IMR-90 (cell line): ENCODE measurements at regions not wholly inside any gene's neighbourhood (a gene's known extent, or its start where the extent isn't known, plus 50 kb on each side); places are given as distances from the start of the nearest gene placed in this dataset.
"Not testable (repeated sequence)": the region's sequence is repeated elsewhere in the genome, so short reads cannot be mapped to it uniquely, and the experiment has no call there.

Source experiments
- ATAC-seq: fragments of 200-7000 bp; cut with Tn5 transposase; 2 replicates; pipeline ENCODE4 v1.9.1; 2020; ENCODE audit warnings: low read depth, mild to moderate bottlenecking, moderate library complexity
- BruUV-seq: library from RNA; stranded (reverse); fragments of 400-500 nt; replicated peaks from 2 replicates; lab custom pipeline; 2021; lab: Mats Ljungman, UMichigan
- CTCF ChIA-PET: fragments of 300-600 bp; formaldehyde crosslinking; extraction: SDS; loops from one replicate; lab custom pipeline; 2021; ENCODE audit warnings: antibody characterized with exemption; lab: Yijun Ruan, JAX
- POLR2A ChIA-PET: fragments of 300-600 bp; sonication (Branson Sonifier 250); formaldehyde crosslinking; loops from one replicate; lab custom pipeline; 2022; ENCODE audit warnings: antibody characterized with exemption; ENCODE audit not compliant: unreplicated experiment; lab: Charles Lee
- DNase-seq: peaks from one replicate; pipeline ENCODE4 v3.0.0; 2013
- H2AFZ ChIP-seq: replicated peaks from 2 replicates; pipeline ENCODE3; 2013; ENCODE audit warnings: low read length, mild to moderate bottlenecking; ENCODE audit not compliant: poor library complexity
- H2AK5ac ChIP-seq: 2 replicates; pipeline ENCODE4 v1.6.1; 2013; ENCODE audit warnings: low read depth, low read length, inconsistent platforms
- H2AK9ac ChIP-seq: replicated peaks from 2 replicates; pipeline ENCODE3; 2013; ENCODE audit warnings: mild to moderate bottlenecking, low read depth, low read length, moderate library complexity; ENCODE audit not compliant: poor library complexity
- H2BK120ac ChIP-seq: 2 replicates; pipeline ENCODE4 v1.6.1; 2013; ENCODE audit warnings: low read depth, low read length, inconsistent platforms
- H2BK15ac ChIP-seq: 3 replicates; pipeline ENCODE4 v1.6.1; 2013; ENCODE audit warnings: low read depth, low read length, inconsistent platforms
- H2BK20ac ChIP-seq: 2 replicates; pipeline ENCODE4 v1.6.1; 2013; ENCODE audit warnings: low read depth, mild to moderate bottlenecking, inconsistent platforms, low read length, moderate library complexity
- H2BK5ac ChIP-seq: 2 replicates; pipeline ENCODE4 v1.6.1; 2013; ENCODE audit warnings: mild to moderate bottlenecking, low read depth, low read length, inconsistent platforms; ENCODE audit not compliant: poor library complexity, severe bottlenecking
- H3K14ac ChIP-seq: replicated peaks from 2 replicates; pipeline ENCODE4 v1.6.1; 2013; ENCODE audit warnings: low read depth, low read length, inconsistent platforms
- H3K18ac ChIP-seq: 2 replicates; pipeline ENCODE4 v1.6.1; 2013; ENCODE audit warnings: low read depth, low read length, control low read depth
- H3K23ac ChIP-seq: 2 replicates; pipeline ENCODE4 v1.6.1; 2013; ENCODE audit warnings: low read depth, low read length, inconsistent platforms
- H3K27ac ChIP-seq: 2 replicates; pipeline ENCODE4 v1.5.1; 2013; ENCODE audit warnings: mild to moderate bottlenecking, control low read depth, low read length; ENCODE audit not compliant: insufficient read depth
- H3K27me3 ChIP-seq: 2 replicates; pipeline ENCODE4 v1.6.1; 2013; ENCODE audit warnings: low read length; ENCODE audit not compliant: control insufficient read depth, insufficient read depth
- H3K36me3 ChIP-seq: 2 replicates; pipeline ENCODE4 v1.6.1; 2013; ENCODE audit warnings: low read length, mixed read lengths; ENCODE audit not compliant: control insufficient read depth, insufficient read depth
- H3K4ac ChIP-seq: 2 replicates; pipeline ENCODE4 v1.6.1; 2013; ENCODE audit warnings: low read depth, low read length, inconsistent platforms
- H3K4me1 ChIP-seq: 2 replicates; pipeline ENCODE4 v1.6.1; 2013; ENCODE audit warnings: low read length, mixed read lengths; ENCODE audit not compliant: control insufficient read depth, insufficient read depth
- H3K4me2 ChIP-seq: 2 replicates; pipeline ENCODE4 v1.6.1; 2013; ENCODE audit warnings: low read depth, mild to moderate bottlenecking, control low read depth, low read length, moderate library complexity
- H3K4me3 ChIP-seq: 2 replicates; pipeline ENCODE4 v1.5.1; 2013; ENCODE audit warnings: low read depth, mild to moderate bottlenecking, control low read depth, low read length, moderate library complexity; ENCODE audit not compliant: insufficient read depth
- H3K56ac ChIP-seq: 2 replicates; pipeline ENCODE4 v1.6.1; 2013; ENCODE audit warnings: low read length, inconsistent platforms; ENCODE audit not compliant: insufficient read depth; ENCODE audit errors: extremely low read depth
- H3K79me1 ChIP-seq, 2 experiments: 2 replicates each; pipeline ENCODE4 v1.6.1; 2013; ENCODE audit warnings: low read length in 2 of 2, inconsistent platforms in 1 of 2, low read depth in 1 of 2
- H3K9ac ChIP-seq: 2 replicates; pipeline ENCODE4 v1.6.1; 2013; ENCODE audit warnings: low read depth, low read length, control low read depth
- H3K9me1 ChIP-seq: 2 replicates; pipeline ENCODE4 v1.6.1; 2013; ENCODE audit warnings: low read length, inconsistent platforms; ENCODE audit not compliant: insufficient read depth
- H3K9me3 ChIP-seq: 2 replicates; pipeline ENCODE4 v1.6.1; 2013; ENCODE audit warnings: low read length; ENCODE audit not compliant: control insufficient read depth, insufficient read depth
- H4K20me1 ChIP-seq: 2 replicates; pipeline ENCODE4 v1.6.1; 2013; ENCODE audit warnings: low read length, inconsistent platforms; ENCODE audit not compliant: insufficient read depth
- H4K5ac ChIP-seq: 2 replicates; pipeline ENCODE4 v1.6.1; 2013; ENCODE audit warnings: mild to moderate bottlenecking, low read depth, low read length, control low read depth
- H4K8ac ChIP-seq, 2 experiments: 2 replicates each; pipeline ENCODE4 v1.6.1; 2013; ENCODE audit warnings: low read depth in 2 of 2, low read length in 2 of 2, control low read depth in 1 of 2, inconsistent platforms in 1 of 2
- H4K91ac ChIP-seq: 2 replicates; pipeline ENCODE4 v1.6.1; 2013; ENCODE audit warnings: low read depth, low read length, inconsistent platforms; ENCODE audit not compliant: insufficient read depth
- WGBS, 2 experiments: methylation state at CpG; one replicate each; pipeline versions ENCODE4 v1.1.5 to v1.1.7; 2013; ENCODE audit warnings: missing lambda C conversion rate in 2 of 2; ENCODE audit not compliant: insufficient read length in 1 of 2; ENCODE audit errors: extremely low coverage in 2 of 2; 5-methylcytosine and 5-hydroxymethylcytosine counted together
- dilution Hi-C: fragments of 300-500 bp; cut with HindIII; formaldehyde crosslinking; loops from one replicate; pipeline ENCODE4 v1.14.3; 2018; ENCODE audit warnings: low sequenced_read_pairs; ENCODE audit not compliant: unreplicated experiment
- in situ Hi-C: fragments of 300-500 bp; cut with MboI; formaldehyde crosslinking; loops from 3 replicates; pipeline ENCODE4 v1.14.3; 2019; ENCODE audit warnings: low sequenced_read_pairs, inconsistent platforms, mixed read lengths
- intact Hi-C: fragments of 100-400 bp; cut with micrococcal nuclease; formaldehyde crosslinking; loops from 2 replicates; pipeline ENCODE4 v1.10.0; 2022

DNA sequence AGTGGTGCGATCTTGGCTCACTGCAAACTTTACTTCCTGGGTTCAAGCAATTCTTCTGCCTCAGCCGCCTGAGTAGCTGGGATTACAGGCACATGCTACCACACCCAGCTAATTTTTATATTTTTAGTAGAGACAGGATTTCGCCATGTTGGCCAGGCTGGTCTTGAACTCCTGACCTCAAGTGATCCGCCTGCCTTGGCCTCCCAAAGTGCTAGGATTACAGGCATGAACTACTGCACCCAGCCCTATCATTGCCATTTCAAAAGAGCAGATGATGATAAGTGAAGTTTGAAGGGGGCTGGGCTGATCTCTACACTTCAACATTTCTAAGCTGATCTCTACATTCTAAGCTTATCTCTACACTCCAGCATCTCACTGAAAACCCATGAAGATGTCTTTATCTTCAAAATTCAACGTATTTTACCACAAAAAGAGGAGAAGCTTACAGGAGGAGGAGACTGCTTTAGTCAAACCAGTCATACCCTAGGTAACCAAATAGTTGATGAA lies 94.4 kb upstream of the BARHL2 start:
- H3K27ac ChIP-seq, DNase-seq, H3K36me3 ChIP-seq, H2BK5ac ChIP-seq, ATAC-seq, H2BK120ac ChIP-seq, POLR2A ChIA-PET, dilution Hi-C loops, H3K56ac ChIP-seq, H3K14ac ChIP-seq, CTCF ChIA-PET, H2BK20ac ChIP-seq, H2AFZ ChIP-seq, H4K5ac ChIP-seq, H2AK9ac ChIP-seq, H3K18ac ChIP-seq, BruUV-seq, H3K4ac ChIP-seq, H3K9me1 ChIP-seq, H3K4me2 ChIP-seq, H3K9me3 ChIP-seq, H4K91ac ChIP-seq, H3K79me1 ChIP-seq, H2BK15ac ChIP-seq, H3K27me3 ChIP-seq, H4K20me1 ChIP-seq, H3K4me1 ChIP-seq, in situ Hi-C loops, H3K9ac ChIP-seq, H4K8ac ChIP-seq, H2AK5ac ChIP-seq, intact Hi-C loops, H3K23ac ChIP-seq, H3K4me3 ChIP-seq: not testable (repeated sequence)
- WGBS, 2 experiments = no CpG with 5 or more reads among the region's 5 CpGs
